ENCODE measurements at regions not wholly inside any gene's neighbourhood (a gene's known extent, or its start where the extent isn't known, plus 50 kb on each side); places are given as distances from the start of the nearest gene placed in this dataset.

DNA sequence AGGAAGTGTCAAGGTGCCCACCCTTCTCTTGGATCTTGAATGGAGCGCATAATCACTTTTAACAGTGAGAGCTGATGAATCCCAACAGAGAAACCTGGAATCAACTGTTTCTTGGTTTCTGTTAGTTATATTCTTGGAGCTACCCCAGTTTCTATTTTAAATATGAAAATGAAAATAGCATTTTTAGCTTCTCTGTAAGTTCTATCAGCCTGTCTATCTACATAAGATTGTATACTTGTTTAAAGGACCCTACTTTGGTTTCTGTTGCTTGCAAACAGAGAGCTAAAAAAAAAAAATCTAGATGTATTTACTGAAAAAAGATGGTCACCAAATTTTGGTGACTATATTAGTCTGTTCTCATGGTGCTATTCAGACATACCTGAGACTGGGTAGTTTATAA, 670.0 kb downstream of the NCAM2 start:
- Mint-ChIP-seq H3K27me3 (ENCODE audit: insufficient read depth, unreplicated experiment) (no peaks in the 10 kb centered on the region), H3K4me3 (ENCODE audit: unreplicated experiment) (no peak overlapping the region), H3K27ac (ENCODE audit: low read depth, unreplicated experiment) (no peak overlapping the region), H3K9me3 (ENCODE audit: unreplicated experiment) (peaks cover 21% of the 10 kb centered on the region), H3K36me3 (ENCODE audit: insufficient read depth, unreplicated experiment) (no peaks in the 10 kb centered on the region), H3K4me1 (ENCODE audit: insufficient read depth, unreplicated experiment) (peaks cover 11% of the 10 kb centered on the region)
- intact Hi-C loops (cut with micrococcal nuclease) = no loop called here
- DNase-seq (ENCODE audit: unreplicated experiment) = no peak
- POLR2A ChIA-PET = no interaction called here
- TF ChIP-seq, protein P1, sequence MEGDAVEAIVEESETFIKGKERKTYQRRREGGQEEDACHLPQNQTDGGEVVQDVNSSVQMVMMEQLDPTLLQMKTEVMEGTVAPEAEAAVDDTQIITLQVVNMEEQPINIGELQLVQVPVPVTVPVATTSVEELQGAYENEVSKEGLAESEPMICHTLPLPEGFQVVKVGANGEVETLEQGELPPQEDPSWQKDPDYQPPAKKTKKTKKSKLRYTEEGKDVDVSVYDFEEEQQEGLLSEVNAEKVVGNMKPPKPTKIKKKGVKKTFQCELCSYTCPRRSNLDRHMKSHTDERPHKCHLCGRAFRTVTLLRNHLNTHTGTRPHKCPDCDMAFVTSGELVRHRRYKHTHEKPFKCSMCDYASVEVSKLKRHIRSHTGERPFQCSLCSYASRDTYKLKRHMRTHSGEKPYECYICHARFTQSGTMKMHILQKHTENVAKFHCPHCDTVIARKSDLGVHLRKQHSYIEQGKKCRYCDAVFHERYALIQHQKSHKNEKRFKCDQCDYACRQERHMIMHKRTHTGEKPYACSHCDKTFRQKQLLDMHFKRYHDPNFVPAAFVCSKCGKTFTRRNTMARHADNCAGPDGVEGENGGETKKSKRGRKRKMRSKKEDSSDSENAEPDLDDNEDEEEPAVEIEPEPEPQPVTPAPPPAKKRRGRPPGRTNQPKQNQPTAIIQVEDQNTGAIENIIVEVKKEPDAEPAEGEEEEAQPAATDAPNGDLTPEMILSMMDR (IDR thresholded peaks at IDR 0.05; ENCODE audit: unreplicated experiment) = no peak
- CTCF ChIA-PET = no interaction called here
- BruUV-seq (replicated peaks) = no TSS peak

DNA sequence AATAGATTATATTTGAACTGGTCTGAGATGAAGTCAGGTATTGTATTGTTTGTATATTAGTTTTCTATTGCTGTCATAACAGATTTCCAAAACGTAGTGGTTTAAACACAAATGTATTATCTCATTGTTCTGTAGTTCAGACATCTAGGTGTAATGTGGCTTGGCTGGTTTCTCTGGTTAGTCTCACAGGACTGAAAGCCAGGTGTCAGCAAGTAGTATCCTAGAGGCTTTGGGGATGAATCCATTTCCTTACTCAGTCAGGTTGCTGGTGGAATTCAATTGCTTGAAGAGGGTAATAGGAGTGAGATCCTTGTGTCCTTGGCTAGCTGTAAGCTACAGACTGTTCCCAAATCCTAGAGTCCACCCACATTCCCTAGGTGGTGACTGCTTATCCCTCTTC, 675.8 kb downstream of the NCAM2 start:
- peaks cover 26% of the 10 kb centered on the region for H3K9me3 Mint-ChIP-seq (ENCODE audit: unreplicated experiment)
- TF ChIP-seq, protein P1 (IDR thresholded peaks at IDR 0.05; ENCODE audit: unreplicated experiment) = no peak
- ChIA-PET POLR2A (interaction anchor here (1.1 kb wide), 1 partner anchor 12 kb away, joined by 3 read pairs; no protein-coding TSS in a partner anchor), CTCF (interaction anchor here (0.6 to 0.7 kb wide), 2 partner anchors 322 to 1487 kb away, joined by 3 to 4 read pairs; no protein-coding TSS in a partner anchor)
- H3K36me3 Mint-ChIP-seq (ENCODE audit: insufficient read depth, unreplicated experiment) = peaks cover 6% of the 10 kb centered on the region
- no peak overlapping the region for H3K4me3 Mint-ChIP-seq (ENCODE audit: unreplicated experiment)
- no peaks in the 10 kb centered on the region for H3K27me3 Mint-ChIP-seq (ENCODE audit: insufficient read depth, unreplicated experiment)
- DNase-seq (ENCODE audit: unreplicated experiment) = no peak
- H3K4me1 Mint-ChIP-seq (ENCODE audit: insufficient read depth, unreplicated experiment) = no peaks in the 10 kb centered on the region
- BruUV-seq (replicated peaks) = no TSS peak
- intact Hi-C loops (cut with micrococcal nuclease) = no loop called here
- H3K27ac Mint-ChIP-seq (ENCODE audit: low read depth, unreplicated experiment) = no peak overlapping the region

DNA sequence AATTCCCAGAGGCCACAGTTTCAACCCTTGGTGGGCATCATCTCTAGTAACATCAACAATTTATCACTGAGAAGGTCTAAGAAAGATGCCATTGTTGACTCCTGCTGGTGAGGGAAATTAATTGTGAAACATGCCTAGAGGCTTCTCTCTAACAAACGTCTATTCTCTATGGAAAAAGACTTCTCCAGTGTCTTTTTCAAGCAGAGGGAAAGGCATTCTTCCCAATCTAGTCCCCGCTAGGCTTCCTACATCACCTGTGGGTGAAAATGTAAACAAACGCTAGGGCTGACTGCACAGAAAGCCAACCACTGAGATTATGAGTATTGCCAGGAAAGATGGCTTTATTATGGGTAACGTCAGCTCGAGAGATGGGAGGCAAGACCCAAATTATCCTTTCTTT, 677.4 kb downstream of the NCAM2 start:
- H3K4me1 Mint-ChIP-seq (ENCODE audit: insufficient read depth, unreplicated experiment) = no peaks in the 10 kb centered on the region
- peaks cover 29% of the 10 kb centered on the region for H3K9me3 Mint-ChIP-seq (ENCODE audit: unreplicated experiment)
- H3K4me3 Mint-ChIP-seq (ENCODE audit: unreplicated experiment) = no peak overlapping the region
- CTCF ChIA-PET = no interaction called here
- H3K27me3 Mint-ChIP-seq (ENCODE audit: insufficient read depth, unreplicated experiment) = no peaks in the 10 kb centered on the region
- H3K36me3 Mint-ChIP-seq (ENCODE audit: insufficient read depth, unreplicated experiment) = peaks cover 6% of the 10 kb centered on the region
- TF ChIP-seq, protein P1 (IDR thresholded peaks at IDR 0.05; ENCODE audit: unreplicated experiment) = no peak
- no TSS peak for BruUV-seq (replicated peaks)
- POLR2A ChIA-PET = no interaction called here
- intact Hi-C loops (cut with micrococcal nuclease) = no loop called here
- H3K27ac Mint-ChIP-seq (ENCODE audit: low read depth, unreplicated experiment) = no peak overlapping the region
- no peak for DNase-seq (ENCODE audit: unreplicated experiment)

DNA sequence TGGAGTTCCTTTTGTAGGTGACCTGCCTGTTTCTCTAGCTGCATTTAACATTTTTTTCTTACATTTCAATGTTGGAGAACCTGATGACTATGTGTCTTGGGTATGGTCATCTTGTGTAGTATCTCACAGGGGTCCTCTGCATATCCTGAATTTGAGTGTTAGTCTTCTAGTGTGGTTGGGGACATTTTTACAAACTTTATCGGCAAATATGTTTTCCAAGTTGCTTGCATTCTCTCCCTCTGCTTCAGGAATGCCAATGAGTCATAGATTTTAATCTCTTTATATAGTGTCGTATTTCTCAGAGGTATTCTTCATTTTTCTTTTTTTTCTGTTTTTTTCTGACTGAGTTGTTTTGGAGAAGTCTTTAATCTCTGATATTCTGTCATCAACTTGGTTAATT, 684.0 kb downstream of the NCAM2 start:
- no TSS peak for BruUV-seq (replicated peaks)
- no peak overlapping the region for H3K4me3 Mint-ChIP-seq (ENCODE audit: unreplicated experiment)
- POLR2A ChIA-PET = interaction anchor here (3.3 kb wide), 1 partner anchor 12 kb away, joined by 8 read pairs; no protein-coding TSS in a partner anchor
- peaks cover 11% of the 10 kb centered on the region for H3K9me3 Mint-ChIP-seq (ENCODE audit: unreplicated experiment)
- no peaks in the 10 kb centered on the region for H3K27me3 Mint-ChIP-seq (ENCODE audit: insufficient read depth, unreplicated experiment)
- no peaks in the 10 kb centered on the region for H3K4me1 Mint-ChIP-seq (ENCODE audit: insufficient read depth, unreplicated experiment)
- intact Hi-C loops (cut with micrococcal nuclease) = no loop called here
- H3K36me3 Mint-ChIP-seq (ENCODE audit: insufficient read depth, unreplicated experiment) = no peaks in the 10 kb centered on the region
- DNase-seq (ENCODE audit: unreplicated experiment) = peak; percentile 14
- no peak overlapping the region for H3K27ac Mint-ChIP-seq (ENCODE audit: low read depth, unreplicated experiment)
- TF ChIP-seq, protein P1 (IDR thresholded peaks at IDR 0.05; ENCODE audit: unreplicated experiment) = no peak
- CTCF ChIA-PET = interaction anchor here (0.6 kb wide), 1 partner anchor 102 kb away, joined by 3 read pairs; no protein-coding TSS in a partner anchor
